ENCODE measurements at regions not wholly inside any gene's neighbourhood (a gene's known extent, or its start where the extent isn't known, plus 50 kb on each side); places are given as distances from the start of the nearest gene placed in this dataset.

DNA sequence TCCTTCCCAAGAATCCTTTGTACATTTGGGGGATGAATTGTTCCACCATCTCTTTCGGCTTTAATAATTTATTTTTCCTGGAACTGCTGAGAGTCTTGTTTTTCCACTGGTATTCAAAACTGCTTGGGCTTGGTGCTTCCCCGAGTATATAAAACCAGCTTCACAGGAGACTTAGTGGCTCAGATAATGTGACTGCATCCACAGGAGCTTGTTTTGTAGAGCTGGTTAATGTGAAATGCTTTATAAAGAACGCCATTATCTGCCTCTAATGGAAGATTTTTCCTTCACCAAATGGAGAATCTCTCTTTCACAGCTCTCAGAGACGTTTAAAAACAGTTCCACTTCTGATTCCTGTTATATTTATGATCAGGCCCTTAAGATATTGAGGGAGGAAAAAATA is 935.5 kb downstream of the RAB28 start:
- Histone ChIP-seq H3K27ac (ENCODE audit: low read depth in 1 of 2, low read length in 2 of 2) (no peak overlapping the region), H3K36me3 (ENCODE audit: control insufficient read depth in 4 of 4, insufficient read depth in 3 of 4, low read depth in 1 of 4, low read length in 3 of 4) (no peaks in the 10 kb centered on the region), H3K4me1 (ENCODE audit: control insufficient read depth in 4 of 4, insufficient read depth in 4 of 4, low read length in 3 of 4) (no peaks in the 10 kb centered on the region), H3K9me3 (ENCODE audit: control insufficient read depth in 4 of 4, low read length in 3 of 4) (no peaks in the 10 kb centered on the region), H3K27me3 (ENCODE audit: control insufficient read depth in 4 of 4, insufficient read depth in 4 of 4, low read length in 3 of 4) (peaks cover 0 to 3% (median 0%) of the 10 kb centered on the region in 4 donors), H3K4me3 (ENCODE audit: low read depth in 1 of 3, low read length in 3 of 3) (no peak overlapping the region), H3K9ac (ENCODE audit: low read depth in 1 of 2, low read length in 2 of 2) (no peak overlapping the region)
- TF ChIP-seq TAF1 (conservative IDR thresholded peaks at IDR 0.05) = no peak
- TF ChIP-seq, protein P1, sequence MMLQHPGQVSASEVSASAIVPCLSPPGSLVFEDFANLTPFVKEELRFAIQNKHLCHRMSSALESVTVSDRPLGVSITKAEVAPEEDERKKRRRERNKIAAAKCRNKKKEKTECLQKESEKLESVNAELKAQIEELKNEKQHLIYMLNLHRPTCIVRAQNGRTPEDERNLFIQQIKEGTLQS (IDR thresholded peaks at IDR 0.05) = no peak
- no peak for TF ChIP-seq FOXA2 (IDR thresholded peaks at IDR 0.05)
- TF ChIP-seq, protein P2, sequence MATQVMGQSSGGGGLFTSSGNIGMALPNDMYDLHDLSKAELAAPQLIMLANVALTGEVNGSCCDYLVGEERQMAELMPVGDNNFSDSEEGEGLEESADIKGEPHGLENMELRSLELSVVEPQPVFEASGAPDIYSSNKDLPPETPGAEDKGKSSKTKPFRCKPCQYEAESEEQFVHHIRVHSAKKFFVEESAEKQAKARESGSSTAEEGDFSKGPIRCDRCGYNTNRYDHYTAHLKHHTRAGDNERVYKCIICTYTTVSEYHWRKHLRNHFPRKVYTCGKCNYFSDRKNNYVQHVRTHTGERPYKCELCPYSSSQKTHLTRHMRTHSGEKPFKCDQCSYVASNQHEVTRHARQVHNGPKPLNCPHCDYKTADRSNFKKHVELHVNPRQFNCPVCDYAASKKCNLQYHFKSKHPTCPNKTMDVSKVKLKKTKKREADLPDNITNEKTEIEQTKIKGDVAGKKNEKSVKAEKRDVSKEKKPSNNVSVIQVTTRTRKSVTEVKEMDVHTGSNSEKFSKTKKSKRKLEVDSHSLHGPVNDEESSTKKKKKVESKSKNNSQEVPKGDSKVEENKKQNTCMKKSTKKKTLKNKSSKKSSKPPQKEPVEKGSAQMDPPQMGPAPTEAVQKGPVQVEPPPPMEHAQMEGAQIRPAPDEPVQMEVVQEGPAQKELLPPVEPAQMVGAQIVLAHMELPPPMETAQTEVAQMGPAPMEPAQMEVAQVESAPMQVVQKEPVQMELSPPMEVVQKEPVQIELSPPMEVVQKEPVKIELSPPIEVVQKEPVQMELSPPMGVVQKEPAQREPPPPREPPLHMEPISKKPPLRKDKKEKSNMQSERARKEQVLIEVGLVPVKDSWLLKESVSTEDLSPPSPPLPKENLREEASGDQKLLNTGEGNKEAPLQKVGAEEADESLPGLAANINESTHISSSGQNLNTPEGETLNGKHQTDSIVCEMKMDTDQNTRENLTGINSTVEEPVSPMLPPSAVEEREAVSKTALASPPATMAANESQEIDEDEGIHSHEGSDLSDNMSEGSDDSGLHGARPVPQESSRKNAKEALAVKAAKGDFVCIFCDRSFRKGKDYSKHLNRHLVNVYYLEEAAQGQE (IDR thresholded peaks at IDR 0.05) = no peak
- no peak for TF ChIP-seq RXRA (IDR thresholded peaks at IDR 0.05)
- 71% methylated on average over 4 of the region's 4 CpGs for WGBS
- no peak for DNase-seq (ENCODE audit: low spot score)

DNA sequence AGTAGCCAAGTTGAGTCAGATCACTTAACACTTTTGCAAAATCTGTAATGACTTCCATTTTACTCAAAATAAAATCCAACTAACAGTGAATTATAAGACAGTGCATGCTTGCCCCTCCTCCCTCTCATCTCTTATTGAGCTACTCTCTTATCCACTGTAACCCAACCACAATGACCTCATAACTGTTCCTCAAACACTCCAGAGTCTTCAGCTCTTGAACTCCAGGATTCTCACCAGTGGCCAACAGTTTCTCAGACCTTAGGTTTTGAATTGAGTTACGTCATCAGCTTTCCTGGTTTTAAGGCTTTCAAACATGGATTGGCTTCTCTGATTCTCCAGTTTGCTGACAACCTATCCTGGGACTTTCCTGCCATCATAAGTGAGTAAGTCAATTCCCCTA is 938.3 kb downstream of the RAB28 start:
- Histone ChIP-seq H3K27me3 (ENCODE audit: control insufficient read depth in 4 of 4, insufficient read depth in 4 of 4, low read length in 3 of 4) (peaks cover 0 to 3% (median 0%) of the 10 kb centered on the region in 4 donors), H3K9ac (ENCODE audit: low read depth in 1 of 2, low read length in 2 of 2) (no peak overlapping the region), H3K9me3 (ENCODE audit: control insufficient read depth in 4 of 4, low read length in 3 of 4) (no peaks in the 10 kb centered on the region), H3K4me1 (ENCODE audit: control insufficient read depth in 4 of 4, insufficient read depth in 4 of 4, low read length in 3 of 4) (no peaks in the 10 kb centered on the region), H3K4me3 (ENCODE audit: low read depth in 1 of 3, low read length in 3 of 3) (no peak overlapping the region), H3K27ac (ENCODE audit: low read depth in 1 of 2, low read length in 2 of 2) (no peak overlapping the region), H3K36me3 (ENCODE audit: control insufficient read depth in 4 of 4, insufficient read depth in 3 of 4, low read depth in 1 of 4, low read length in 3 of 4) (no peaks in the 10 kb centered on the region)
- DNase-seq (ENCODE audit: low spot score) = no peak
- TF ChIP-seq GABPA (IDR thresholded peaks at IDR 0.05 in 1 of 2, conservative IDR thresholded peaks at IDR 0.05 in 1 of 2) (no peak), FOXA2 (IDR thresholded peaks at IDR 0.05) (no peak), SP1 (IDR thresholded peaks at IDR 0.05) (no peak), JUND (IDR thresholded peaks at IDR 0.05) (no peak), RXRA (IDR thresholded peaks at IDR 0.05) (no peak), HNF4A (conservative IDR thresholded peaks at IDR 0.05) (no peak), HNF4G (IDR thresholded peaks at IDR 0.05) (no peak), FOXA1 (IDR thresholded peaks at IDR 0.05) (no peak), TAF1 (conservative IDR thresholded peaks at IDR 0.05) (no peak), YY1 (IDR thresholded peaks at IDR 0.05) (no peak), EGR1 (IDR thresholded peaks at IDR 0.05; ENCODE audit: low read depth in 2 of 2) (no peak), NR2F2 (IDR thresholded peaks at IDR 0.05) (no peak), RAD21 (IDR thresholded peaks at IDR 0.05) (no peak)
- TF ChIP-seq, protein P2 (IDR thresholded peaks at IDR 0.05) = no peak
- TF ChIP-seq, protein P1 (IDR thresholded peaks at IDR 0.05) = no peak
- TF ChIP-seq, protein P3, sequence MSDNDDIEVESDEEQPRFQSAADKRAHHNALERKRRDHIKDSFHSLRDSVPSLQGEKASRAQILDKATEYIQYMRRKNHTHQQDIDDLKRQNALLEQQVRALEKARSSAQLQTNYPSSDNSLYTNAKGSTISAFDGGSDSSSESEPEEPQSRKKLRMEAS (IDR thresholded peaks at IDR 0.05) = no peak
- TF ChIP-seq, protein P4, sequence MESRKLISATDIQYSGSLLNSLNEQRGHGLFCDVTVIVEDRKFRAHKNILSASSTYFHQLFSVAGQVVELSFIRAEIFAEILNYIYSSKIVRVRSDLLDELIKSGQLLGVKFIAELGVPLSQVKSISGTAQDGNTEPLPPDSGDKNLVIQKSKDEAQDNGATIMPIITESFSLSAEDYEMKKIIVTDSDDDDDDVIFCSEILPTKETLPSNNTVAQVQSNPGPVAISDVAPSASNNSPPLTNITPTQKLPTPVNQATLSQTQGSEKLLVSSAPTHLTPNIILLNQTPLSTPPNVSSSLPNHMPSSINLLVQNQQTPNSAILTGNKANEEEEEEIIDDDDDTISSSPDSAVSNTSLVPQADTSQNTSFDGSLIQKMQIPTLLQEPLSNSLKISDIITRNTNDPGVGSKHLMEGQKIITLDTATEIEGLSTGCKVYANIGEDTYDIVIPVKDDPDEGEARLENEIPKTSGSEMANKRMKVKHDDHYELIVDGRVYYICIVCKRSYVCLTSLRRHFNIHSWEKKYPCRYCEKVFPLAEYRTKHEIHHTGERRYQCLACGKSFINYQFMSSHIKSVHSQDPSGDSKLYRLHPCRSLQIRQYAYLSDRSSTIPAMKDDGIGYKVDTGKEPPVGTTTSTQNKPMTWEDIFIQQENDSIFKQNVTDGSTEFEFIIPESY (IDR thresholded peaks at IDR 0.05) = no peak
- 81% methylated on average over 1 of the region's 1 CpG for WGBS
